ENCODE measurements at regions not wholly inside any gene's neighbourhood (a gene's known extent, or its start where the extent isn't known, plus 50 kb on each side); places are given as distances from the start of the nearest gene placed in this dataset.

GRCh38 chr12:42935090-42935489, 345.5 kb upstream of the PRICKLE1 start:
- TF ChIP-seq CTCF (IDR thresholded peaks at IDR 0.05) (no peak), POLR2A (IDR thresholded peaks at IDR 0.05) (no peak)

Measured in Peyer's patch (tissue), 4 donors.